ENCODE measurements at regions not wholly inside any gene's neighbourhood (a gene's known extent, or its start where the extent isn't known, plus 50 kb on each side); places are given as distances from the start of the nearest gene placed in this dataset.
A peak's percentile ranks its signal among the peaks of the same experiment; 100 is the strongest.

GRCh38 chr13:64930636-64931035, 2299.5 kb downstream of the PCDH9 start:
- DNase-seq (ENCODE audit: low read depth in 2 of 2) = no peak

DNA sequence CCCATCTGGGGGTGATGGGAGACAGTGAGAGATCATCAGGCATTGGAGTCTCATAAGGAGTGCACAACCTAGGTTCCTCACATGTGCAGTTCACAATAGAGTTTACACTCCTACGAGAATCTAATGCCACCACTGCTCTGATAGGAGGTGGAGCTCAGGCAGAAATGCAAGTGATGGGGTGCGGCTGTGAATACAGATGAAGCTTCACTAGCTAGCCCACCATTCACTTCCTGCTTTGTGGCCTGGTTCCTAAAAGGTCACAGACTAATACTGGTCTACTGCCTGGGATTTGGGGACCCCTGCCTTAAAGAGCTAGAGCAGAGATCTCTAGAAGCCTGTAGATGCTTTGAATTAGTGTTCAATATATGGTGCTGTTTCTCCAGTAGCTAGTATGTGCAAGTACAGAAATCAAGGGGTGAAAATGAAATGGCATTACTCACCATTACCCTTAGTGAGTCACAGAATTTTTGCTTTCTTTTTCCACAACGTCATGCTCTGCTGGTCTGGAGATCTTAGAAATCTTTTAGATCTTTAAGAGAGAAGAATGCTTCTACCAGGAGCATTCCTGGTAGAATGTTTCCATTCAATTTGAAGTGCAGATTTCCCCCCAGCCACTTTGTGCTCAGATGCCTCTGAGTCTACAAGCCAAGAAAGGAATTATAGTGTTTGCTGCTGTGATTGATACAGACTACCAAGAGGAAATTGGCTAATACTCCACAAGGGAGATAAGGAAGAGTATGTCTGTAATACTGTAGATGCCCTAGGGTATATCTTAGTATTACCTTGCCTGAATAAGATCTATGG, 2301.2 kb downstream of the PCDH9 start:
- DNase-seq (ENCODE audit: low read depth in 2 of 2) = peak in 1 of 2 donors; percentile 4

- DNase-seq (ENCODE audit: low read depth in 2 of 2) = no peak
These were observed 2304.4 kb downstream of the PCDH9 start for GRCh38 chr13:64925727-64926126.

GRCh38 chr13:64925284-64925683, 2304.9 kb downstream of the PCDH9 start:
- peak in 1 of 2 donors; percentile 19 for DNase-seq (ENCODE audit: low read depth in 2 of 2)

GRCh38 chr13:64924401-64924800, 2305.7 kb downstream of the PCDH9 start:
- no peak for DNase-seq (ENCODE audit: low read depth in 2 of 2)

- DNase-seq (ENCODE audit: low read depth in 2 of 2) = no peak
These were observed 2312.6 kb downstream of the PCDH9 start for GRCh38 chr13:64917566-64917965.

GRCh38 chr13:64912141-64912540, 2318.0 kb downstream of the PCDH9 start:
- DNase-seq (ENCODE audit: low read depth in 2 of 2) = peak; percentile 7 to 77

GRCh38 chr13:64910096-64910495, 2320.0 kb downstream of the PCDH9 start:
- DNase-seq (ENCODE audit: low read depth in 2 of 2) = no peak

- DNase-seq (ENCODE audit: low read depth in 2 of 2) = no peak
These were observed 2321.0 kb downstream of the PCDH9 start for GRCh38 chr13:64909184-64909583.

- no peak for DNase-seq (ENCODE audit: low read depth in 2 of 2)
These were observed 2330.1 kb downstream of the PCDH9 start for GRCh38 chr13:64900039-64900438.

DNA sequence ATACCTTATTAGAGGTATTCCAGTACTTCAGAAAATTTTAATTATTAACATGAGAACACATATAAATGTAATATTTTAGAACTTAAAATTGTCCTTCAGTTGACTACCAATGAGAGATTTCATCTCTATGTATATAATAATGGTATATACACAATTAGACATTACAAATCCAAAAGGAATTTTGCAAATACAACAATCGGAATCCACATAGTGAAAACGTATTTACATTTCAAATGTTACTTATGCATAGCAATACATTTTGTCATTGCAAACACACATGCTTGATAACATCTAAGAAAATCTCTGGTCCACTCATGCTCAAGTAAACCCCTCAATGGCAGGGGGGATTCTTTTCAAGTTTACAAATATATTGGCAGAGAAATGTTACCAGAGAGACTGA, 2345.2 kb downstream of the PCDH9 start:
- DNase-seq (ENCODE audit: low read depth in 2 of 2) = no peak

- DNase-seq (ENCODE audit: low read depth in 2 of 2) = no peak
These were observed 2353.0 kb downstream of the PCDH9 start for GRCh38 chr13:64877176-64877575.

DNA sequence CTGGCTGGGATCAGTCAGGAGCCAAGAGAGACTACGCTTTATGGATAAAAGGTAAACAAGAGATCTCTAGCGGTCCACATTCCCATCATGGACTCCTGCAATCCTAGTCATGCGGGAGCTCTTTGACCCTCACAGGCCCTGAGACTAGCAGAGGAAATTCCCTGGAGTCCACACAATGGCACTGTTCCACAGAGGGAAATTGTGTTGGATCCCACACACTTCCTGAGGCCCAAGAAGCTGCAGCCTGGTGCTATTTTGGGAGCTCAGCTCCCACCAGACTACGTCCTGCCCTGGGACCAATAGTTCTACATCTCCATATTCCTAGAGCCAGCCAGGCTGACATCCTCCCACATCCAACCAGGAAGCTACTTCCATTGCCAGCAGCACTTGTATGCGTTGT, 2358.4 kb downstream of the PCDH9 start:
- peak; percentile 26 to 94 for DNase-seq (ENCODE audit: low read depth in 2 of 2)

DNA sequence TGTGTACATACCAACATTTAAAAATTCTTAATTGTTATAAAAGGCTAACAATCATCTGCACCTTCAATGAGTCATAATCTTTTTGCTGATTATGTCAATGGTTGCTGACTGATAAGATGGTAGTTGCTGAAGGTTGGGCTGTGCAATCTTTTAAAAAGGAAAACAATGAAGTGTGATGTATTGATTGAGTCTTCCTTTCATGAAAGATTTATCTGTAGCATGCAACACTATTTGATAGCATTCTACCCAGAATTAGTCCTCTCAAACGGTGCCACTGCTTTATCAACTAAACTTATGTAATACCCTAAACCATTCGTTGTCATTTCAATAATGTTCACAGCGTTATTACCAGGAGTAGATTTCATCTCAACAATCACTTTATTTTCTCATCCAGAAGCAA, 2360.6 kb downstream of the PCDH9 start:
- peak in 1 of 2 donors; percentile 65 for DNase-seq (ENCODE audit: low read depth in 2 of 2)

DNA sequence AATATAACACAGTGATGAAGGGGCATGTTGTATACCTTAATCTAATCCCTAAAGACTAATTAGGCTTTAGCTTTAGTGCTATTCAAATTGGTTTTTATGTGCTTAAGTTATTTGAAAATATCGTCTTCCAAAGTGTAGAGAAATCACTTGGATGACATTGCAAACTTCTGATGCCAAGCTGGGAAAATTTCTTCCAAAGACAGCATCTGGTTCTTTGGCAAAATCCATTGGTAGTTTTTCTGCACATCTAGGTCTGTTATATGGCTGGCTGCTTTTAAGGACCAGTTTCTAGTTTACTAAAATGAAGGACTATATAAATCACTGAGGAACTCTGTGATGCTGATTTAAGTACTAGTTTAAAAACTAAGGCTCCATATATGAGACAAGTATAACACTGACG, 2362.3 kb downstream of the PCDH9 start:
- no peak for DNase-seq (ENCODE audit: low read depth in 2 of 2)

DNA sequence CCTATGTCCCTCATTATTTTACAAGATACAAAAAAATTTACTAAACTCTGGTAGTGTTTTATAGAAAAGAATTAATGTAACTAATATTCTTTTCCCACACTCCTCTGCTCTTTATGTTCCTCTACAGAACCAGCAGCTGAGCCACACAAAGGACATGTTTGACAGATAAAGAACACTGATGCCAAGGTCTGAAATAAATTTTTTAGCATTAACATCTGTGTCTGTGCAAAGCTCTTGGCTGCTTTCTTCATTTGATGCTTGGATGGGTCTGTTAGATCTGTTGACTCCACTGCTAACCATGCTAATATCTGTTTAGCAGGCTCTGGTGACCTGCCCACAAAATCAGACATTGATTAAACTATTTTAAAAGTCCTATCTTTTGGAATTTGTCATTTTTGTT, 2363.8 kb downstream of the PCDH9 start:
- no peak for DNase-seq (ENCODE audit: low read depth in 2 of 2)

DNA sequence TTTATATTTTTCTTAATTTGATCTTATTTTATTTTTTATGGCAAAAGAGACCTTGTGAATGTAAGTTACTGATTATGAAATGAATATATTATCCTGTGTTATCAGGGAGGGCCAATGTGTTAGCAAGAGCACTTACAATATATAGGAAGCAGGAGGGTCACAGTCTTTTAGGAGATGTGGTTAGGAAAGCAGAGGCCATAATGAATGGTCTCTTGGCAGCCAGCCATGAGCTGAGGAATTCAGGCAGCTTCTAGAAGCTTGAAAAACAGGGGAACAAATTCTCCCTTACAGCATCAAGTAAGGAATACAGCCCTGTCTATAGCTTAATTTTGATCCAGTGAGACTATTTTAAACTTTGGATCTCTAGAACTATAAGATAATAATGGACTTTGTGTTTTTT, 2374.6 kb downstream of the PCDH9 start:
- peak in 1 of 2 donors; percentile 54 for DNase-seq (ENCODE audit: low read depth in 2 of 2)

GRCh38 chr13:64850017-64850416, 2380.1 kb downstream of the PCDH9 start:
- DNase-seq (ENCODE audit: low read depth in 2 of 2) = no peak

DNA sequence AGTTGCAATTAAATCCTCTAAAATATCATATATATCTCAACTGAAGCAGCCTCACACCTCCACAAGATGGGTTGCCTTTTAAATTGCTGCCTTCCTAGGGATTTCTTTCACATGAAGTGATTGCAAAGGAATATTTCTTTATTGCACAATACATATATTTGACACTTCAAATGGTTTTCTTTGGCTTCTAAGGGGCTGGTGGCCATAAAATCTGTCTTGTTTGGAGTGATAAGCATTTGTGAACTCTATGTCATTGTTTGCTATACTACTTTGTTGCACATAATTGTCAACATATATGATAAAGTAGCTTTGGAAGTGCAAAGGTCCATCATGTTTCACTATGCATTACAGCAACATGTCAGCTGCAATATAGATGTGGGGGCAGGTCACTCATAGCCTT, 2380.9 kb downstream of the PCDH9 start:
- no peak for DNase-seq (ENCODE audit: low read depth in 2 of 2)

DNA sequence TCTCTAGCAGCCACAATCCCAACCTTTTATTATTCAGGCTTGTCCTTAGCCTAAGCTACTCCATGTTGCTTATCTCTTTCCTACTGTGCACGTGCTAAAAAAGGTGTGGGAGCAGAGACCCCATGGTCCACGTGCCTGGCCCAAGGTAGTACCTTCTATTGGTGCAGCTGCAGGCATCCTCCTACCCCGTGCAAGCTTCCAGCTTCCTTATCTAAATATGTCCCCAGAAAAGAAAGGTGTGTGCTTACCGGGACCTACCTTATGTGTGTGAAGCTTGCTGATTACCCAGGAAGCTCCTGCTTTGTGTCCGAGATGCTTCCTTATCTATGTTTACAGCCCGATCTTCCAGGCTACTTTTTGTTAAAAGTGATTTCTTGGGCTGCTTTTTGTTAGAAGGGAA, 2382.4 kb downstream of the PCDH9 start:
- DNase-seq (ENCODE audit: low read depth in 2 of 2) = no peak

GRCh38 chr13:64845110-64845509, 2385.0 kb downstream of the PCDH9 start:
- DNase-seq (ENCODE audit: low read depth in 2 of 2) = no peak

DNA sequence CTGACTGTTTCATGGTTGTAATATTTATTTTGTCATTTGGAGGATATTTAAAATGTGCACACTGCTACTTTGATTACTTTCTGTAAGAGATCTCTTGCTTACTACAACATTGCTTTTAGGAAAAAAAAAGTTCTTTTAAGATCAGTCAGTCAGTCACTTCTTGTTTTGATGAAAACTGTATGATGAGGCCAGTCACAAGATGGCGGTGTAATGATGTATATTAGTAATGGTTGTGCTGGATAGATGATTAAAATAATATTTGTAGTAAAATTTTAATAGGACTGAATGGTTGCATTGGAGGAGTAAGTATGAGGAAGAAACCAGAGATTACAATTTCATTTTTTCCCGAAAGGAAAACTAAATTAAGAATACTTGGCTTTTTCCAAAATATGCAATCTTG, 2411.1 kb downstream of the PCDH9 start:
- DNase-seq (ENCODE audit: low read depth in 2 of 2) = peak in 1 of 2 donors; percentile 42

GRCh38 chr13:64817691-64818090, 2412.4 kb downstream of the PCDH9 start:
- no peak for DNase-seq (ENCODE audit: low read depth in 2 of 2)

GRCh38 chr13:64810750-64811149, 2419.4 kb downstream of the PCDH9 start:
- no peak for DNase-seq (ENCODE audit: low read depth in 2 of 2)
